Fibroblast of the conjunctiva (primary cell): ENCODE measurements at regions not wholly inside any gene's neighbourhood (a gene's known extent, or its start where the extent isn't known, plus 50 kb on each side); places are given as distances from the start of the nearest gene placed in this dataset.
"Not testable (repeated sequence)": the region's sequence is repeated elsewhere in the genome, so short reads cannot be mapped to it uniquely, and the experiment has no call there.

Experiments used
- DNase-seq: peaks from one replicate; pipeline ENCODE4 v3.0.0-alpha.2; 2010; ENCODE audit warnings: low read depth

GRCh38 chr16:61432421-61432820 is 603.8 kb downstream of the CDH8 start:
- no peak for DNase-seq

GRCh38 chr16:61421111-61421510 is 615.1 kb downstream of the CDH8 start:
- no peak for DNase-seq

GRCh38 chr16:61419791-61420190 is 616.4 kb downstream of the CDH8 start:
- DNase-seq = no peak

GRCh38 chr16:61418802-61419201 is 617.4 kb downstream of the CDH8 start:
- not testable (repeated sequence) for DNase-seq

GRCh38 chr16:61415126-61415525 is 621.1 kb downstream of the CDH8 start:
- DNase-seq = no peak

GRCh38 chr16:61413021-61413420 is 623.2 kb downstream of the CDH8 start:
- no peak for DNase-seq

GRCh38 chr16:61412562-61412961 is 623.7 kb downstream of the CDH8 start:
- no peak for DNase-seq

- no peak for DNase-seq
Observed at GRCh38 chr16:61409604-61410003, 626.6 kb downstream of the CDH8 start.

GRCh38 chr16:61403386-61403785 is 632.9 kb downstream of the CDH8 start:
- no peak for DNase-seq

GRCh38 chr16:61391896-61392295 is 644.3 kb downstream of the CDH8 start:
- DNase-seq = no peak

GRCh38 chr16:61390965-61391637 is 645.1 kb downstream of the CDH8 start:
- DNase-seq = no peak

GRCh38 chr16:61385392-61386071 is 650.7 kb downstream of the CDH8 start:
- no peak for DNase-seq

- no peak for DNase-seq
Observed at GRCh38 chr16:61382435-61382834, 653.8 kb downstream of the CDH8 start.

- no peak for DNase-seq
Observed at GRCh38 chr16:61379311-61379710, 656.9 kb downstream of the CDH8 start.

GRCh38 chr16:61374071-61374470 is 662.2 kb downstream of the CDH8 start:
- DNase-seq = no peak

GRCh38 chr16:61371881-61372280 is 664.4 kb downstream of the CDH8 start:
- DNase-seq = no peak

GRCh38 chr16:61371388-61371787 is 664.9 kb downstream of the CDH8 start:
- no peak for DNase-seq

- no peak for DNase-seq
Observed at GRCh38 chr16:61370564-61370963, 665.7 kb downstream of the CDH8 start.

- DNase-seq = no peak
Observed at GRCh38 chr16:61366006-61366405, 670.2 kb downstream of the CDH8 start.

GRCh38 chr16:61364990-61365389 is 671.2 kb downstream of the CDH8 start:
- DNase-seq = no peak

- no peak for DNase-seq
Observed at GRCh38 chr16:61362585-61362984, 673.7 kb downstream of the CDH8 start.

GRCh38 chr16:61344791-61345190 is 691.4 kb downstream of the CDH8 start:
- DNase-seq = no peak

GRCh38 chr16:61332461-61332860 is 703.8 kb downstream of the CDH8 start:
- DNase-seq = no peak

GRCh38 chr16:61324044-61324443 is 712.2 kb downstream of the CDH8 start:
- no peak for DNase-seq
